Caco-2 (cell line): ENCODE measurements at regions not wholly inside any gene's neighbourhood (a gene's known extent, or its start where the extent isn't known, plus 50 kb on each side); places are given as distances from the start of the nearest gene placed in this dataset.
"Not testable (repeated sequence)": the region's sequence is repeated elsewhere in the genome, so short reads cannot be mapped to it uniquely, and the experiment has no call there.

Experiments used
- BruUV-seq: library from RNA; stranded (reverse); fragments of 400-500 nt; replicated peaks from 2 replicates; lab custom pipeline; 2021; lab: Mats Ljungman, UMichigan
- CTCF ChIA-PET: fragments of 300-600 bp; sonication (Branson Sonifier 250); formaldehyde crosslinking; loops from one replicate; lab custom pipeline; 2022; ENCODE audit warnings: antibody characterized with exemption; lab: Charles Lee
- POLR2A ChIA-PET: fragments of 300-600 bp; sonication (Branson Sonifier 250); formaldehyde crosslinking; loops from one replicate; lab custom pipeline; 2022; ENCODE audit warnings: antibody characterized with exemption; lab: Charles Lee
- DNase-seq, 2 experiments: peaks; one replicate each; pipeline versions ENCODE4 v3.0.0 to v3.0.0-alpha.2; 2020 to 2022
- H3K27me3 ChIP-seq: replicated peaks from 2 replicates; pipeline ENCODE4 v1.6.0; 2011; ENCODE audit warnings: low read length; ENCODE audit not compliant: control insufficient read depth, insufficient read depth
- H3K36me3 ChIP-seq: 2 replicates; pipeline ENCODE4 v1.5.1; 2011; ENCODE audit warnings: low read length; ENCODE audit not compliant: control insufficient read depth, insufficient read depth
- H3K4me1 ChIP-seq: fragments of 250-450 bp; sonication (Bioruptor Pico); 2 replicates; pipeline ENCODE4 v1.5.1; 2020; ENCODE audit warnings: mild to moderate bottlenecking
- H3K4me3 ChIP-seq: 2 replicates; pipeline ENCODE4 v1.5.1; 2011; ENCODE audit warnings: low read depth, mild to moderate bottlenecking, control low read depth, low read length
- H3K9me3 ChIP-seq: fragments of 250-450 bp; sonication (Bioruptor Pico); 2 replicates; pipeline ENCODE4 v1.5.1; 2020; ENCODE audit warnings: mild to moderate bottlenecking, moderate library complexity
- H3K27ac Mint-ChIP-seq: one replicate; pipeline ENCODE4 v1.8.0; 2022; ENCODE audit warnings: mixed read lengths; ENCODE audit not compliant: unreplicated experiment
- H3K27me3 Mint-ChIP-seq: one replicate; pipeline ENCODE4 v1.8.0; 2022; ENCODE audit warnings: mixed read lengths; ENCODE audit not compliant: insufficient read depth, unreplicated experiment
- H3K36me3 Mint-ChIP-seq: one replicate; pipeline ENCODE4 v1.8.0; 2022; ENCODE audit warnings: mild to moderate bottlenecking, mixed read lengths; ENCODE audit not compliant: insufficient read depth, unreplicated experiment
- H3K4me1 Mint-ChIP-seq: one replicate; pipeline ENCODE4 v1.8.0; 2022; ENCODE audit warnings: low read depth, mixed read lengths; ENCODE audit not compliant: unreplicated experiment
- H3K4me3 Mint-ChIP-seq: one replicate; pipeline ENCODE4 v1.8.0; 2022; ENCODE audit warnings: mild to moderate bottlenecking, moderate library complexity, mixed read lengths; ENCODE audit not compliant: unreplicated experiment
- H3K9me3 Mint-ChIP-seq: one replicate; pipeline ENCODE4 v1.8.0; 2022; ENCODE audit warnings: mixed read lengths; ENCODE audit not compliant: unreplicated experiment
- CTCF ChIP-seq, 2 experiments: fragments of 200-600 bp in 1 of 2; IDR thresholded peaks; 1 replicate in 1 of 2; 2 replicates in 1 of 2; pipeline versions ENCODE4 v1.5.1 to v1.8.0; 2011 to 2022; ENCODE audit warnings: antibody characterized with exemption in 1 of 2, control low read depth in 1 of 2, inconsistent platforms in 1 of 2, low read depth in 1 of 2, low read length in 1 of 2, mild to moderate bottlenecking in 1 of 2, moderate library complexity in 1 of 2; ENCODE audit not compliant: insufficient read depth in 1 of 2, severe bottlenecking in 1 of 2, unreplicated experiment in 1 of 2
- intact Hi-C: fragments of 100-400 bp; cut with micrococcal nuclease; formaldehyde crosslinking; loops from one replicate; pipeline ENCODE4 v1.10.0; 2022; ENCODE audit not compliant: unreplicated experiment

GRCh38 chr6:112526594-112526993 lies 179.5 kb downstream of the RFPL4B start:
- no peak overlapping the region for H3K27ac Mint-ChIP-seq
- no peak for DNase-seq
- H3K27me3 Mint-ChIP-seq, result no peaks in the 10 kb centered on the region
- no peaks in the 10 kb centered on the region for H3K36me3 Mint-ChIP-seq
- ChIA-PET POLR2A (no interaction called here), CTCF (no interaction called here)
- TF ChIP-seq CTCF (IDR thresholded peaks at IDR 0.05; ENCODE audit: insufficient read depth in 1 of 2, low read depth in 1 of 2, low read length in 1 of 2, severe bottlenecking in 1 of 2, unreplicated experiment in 1 of 2), result no peak
- Histone ChIP-seq H3K9me3 (no peaks in the 10 kb centered on the region), H3K27me3 (no peaks in the 10 kb centered on the region), H3K4me1 (no peaks in the 10 kb centered on the region), H3K36me3 (no peaks in the 10 kb centered on the region), H3K4me3 (no peak overlapping the region)
- no peaks in the 10 kb centered on the region for H3K4me1 Mint-ChIP-seq
- intact Hi-C loops, result no loop called here
- no peak overlapping the region for H3K4me3 Mint-ChIP-seq
- peaks cover 10% of the 10 kb centered on the region for H3K9me3 Mint-ChIP-seq
- no TSS peak for BruUV-seq

GRCh38 chr6:112528306-112528705 lies 181.2 kb downstream of the RFPL4B start:
- H3K4me1 Mint-ChIP-seq, BruUV-seq, H3K36me3 Mint-ChIP-seq: not testable (repeated sequence)

DNA sequence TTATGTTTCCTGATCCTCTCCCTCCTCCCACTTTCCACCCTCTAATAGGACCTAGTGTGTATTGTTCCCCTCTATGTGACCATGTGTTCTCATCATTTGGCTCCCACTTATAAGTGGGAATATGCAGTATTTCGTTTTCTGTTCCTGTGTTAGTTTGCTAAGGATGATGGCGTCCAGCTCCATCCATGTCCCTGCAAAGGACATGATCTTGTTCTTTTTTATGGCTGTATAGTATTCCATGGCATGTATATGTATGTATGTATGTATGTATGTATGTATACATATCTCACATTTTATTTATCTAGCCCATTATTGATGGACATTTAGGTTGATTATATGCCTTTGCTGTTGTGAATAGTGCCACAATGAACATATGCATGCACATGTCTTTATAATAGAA lies 188.7 kb downstream of the RFPL4B start:
- intact Hi-C loops, result no loop called here
- Mint-ChIP-seq H3K36me3 (no peaks in the 10 kb centered on the region), H3K27me3 (no peaks in the 10 kb centered on the region), H3K27ac (no peak overlapping the region), H3K9me3 (no peaks in the 10 kb centered on the region), H3K4me3 (no peak overlapping the region), H3K4me1 (no peaks in the 10 kb centered on the region)
- CTCF ChIA-PET, result no interaction called here
- POLR2A ChIA-PET, result no interaction called here
- no TSS peak for BruUV-seq
- no peaks in the 10 kb centered on the region for H3K27me3 ChIP-seq
- DNase-seq, result no peak
- H3K4me1 ChIP-seq, result no peaks in the 10 kb centered on the region
- H3K36me3 ChIP-seq, result no peaks in the 10 kb centered on the region
- H3K9me3 ChIP-seq, result no peaks in the 10 kb centered on the region
- no peak for TF ChIP-seq CTCF (IDR thresholded peaks at IDR 0.05; ENCODE audit: insufficient read depth in 1 of 2, low read depth in 1 of 2, low read length in 1 of 2, severe bottlenecking in 1 of 2, unreplicated experiment in 1 of 2)
- no peak overlapping the region for H3K4me3 ChIP-seq

More at GRCh38 chr6:112528306-112528705, 181.2 kb downstream of the RFPL4B start:
- H3K4me3 ChIP-seq, DNase-seq, H3K9me3 Mint-ChIP-seq, CTCF ChIA-PET, H3K27ac Mint-ChIP-seq, H3K4me1 ChIP-seq, H3K27me3 ChIP-seq, POLR2A ChIA-PET, H3K9me3 ChIP-seq, intact Hi-C loops, H3K36me3 ChIP-seq, H3K4me3 Mint-ChIP-seq, H3K27me3 Mint-ChIP-seq: not testable (repeated sequence)

DNA sequence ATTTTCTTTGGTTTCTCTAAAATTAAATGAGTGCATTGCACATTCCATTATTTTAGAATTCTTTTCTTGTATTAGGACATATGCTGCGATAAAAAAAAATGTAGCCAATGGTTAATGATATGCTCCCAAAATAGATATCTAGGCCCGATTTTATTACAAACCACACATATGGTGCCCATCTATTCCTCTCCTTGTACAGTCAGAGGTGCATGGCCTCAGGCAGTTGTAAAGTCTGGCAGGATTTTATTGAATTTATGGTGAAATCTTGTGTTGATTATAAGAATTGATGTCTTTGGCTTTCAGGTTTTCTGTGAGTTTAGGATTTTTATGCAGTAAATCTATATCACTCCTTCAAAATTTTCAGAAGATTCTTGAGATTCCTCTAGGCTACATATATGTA lies 192.2 kb downstream of the RFPL4B start:
- peaks cover 22% of the 10 kb centered on the region for H3K9me3 Mint-ChIP-seq
- no peaks in the 10 kb centered on the region for H3K27me3 Mint-ChIP-seq
- H3K4me3 Mint-ChIP-seq, result no peak overlapping the region
- no TSS peak for BruUV-seq
- DNase-seq, result no peak
- Histone ChIP-seq H3K4me1 (no peaks in the 10 kb centered on the region), H3K36me3 (no peaks in the 10 kb centered on the region), H3K9me3 (no peaks in the 10 kb centered on the region), H3K4me3 (no peak overlapping the region), H3K27me3 (no peaks in the 10 kb centered on the region)
- H3K27ac Mint-ChIP-seq, result no peak overlapping the region
- no peaks in the 10 kb centered on the region for H3K36me3 Mint-ChIP-seq
- POLR2A ChIA-PET, result no interaction called here
- intact Hi-C loops, result no loop called here
- no peaks in the 10 kb centered on the region for H3K4me1 Mint-ChIP-seq
- CTCF ChIA-PET, result no interaction called here
- no peak for TF ChIP-seq CTCF (IDR thresholded peaks at IDR 0.05; ENCODE audit: insufficient read depth in 1 of 2, low read depth in 1 of 2, low read length in 1 of 2, severe bottlenecking in 1 of 2, unreplicated experiment in 1 of 2)

DNA sequence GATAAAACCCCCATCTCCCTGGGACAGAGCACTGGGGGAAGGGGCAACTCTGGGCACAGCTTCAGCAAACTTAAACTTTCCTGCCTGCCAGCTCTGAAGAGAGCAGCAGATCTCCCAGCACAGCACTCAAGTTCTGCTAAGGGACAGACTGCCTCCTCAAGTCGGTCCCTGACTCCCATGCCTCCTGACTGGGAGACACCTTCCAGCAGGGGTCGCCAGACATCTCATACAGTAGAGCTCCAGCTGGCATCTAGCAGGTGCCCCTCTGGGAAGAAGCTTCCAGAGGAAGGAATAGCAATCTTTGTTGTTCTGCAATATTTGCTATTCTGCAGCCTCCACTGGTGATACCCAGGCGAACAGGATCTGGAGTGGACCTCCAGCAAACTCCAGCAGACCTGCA lies 194.7 kb downstream of the RFPL4B start:
- H3K9me3 ChIP-seq, H3K27me3 Mint-ChIP-seq, POLR2A ChIA-PET, CTCF ChIA-PET, H3K27ac Mint-ChIP-seq, H3K4me1 Mint-ChIP-seq, H3K4me3 ChIP-seq, H3K4me3 Mint-ChIP-seq, DNase-seq, H3K4me1 ChIP-seq, H3K27me3 ChIP-seq, H3K36me3 ChIP-seq, intact Hi-C loops, BruUV-seq, H3K36me3 Mint-ChIP-seq: not testable (repeated sequence)
- peaks cover 27% of the 10 kb centered on the region for H3K9me3 Mint-ChIP-seq
